ENCODE measurements at regions not wholly inside any gene's neighbourhood (a gene's known extent, or its start where the extent isn't known, plus 50 kb on each side); places are given as distances from the start of the nearest gene placed in this dataset.

DNA sequence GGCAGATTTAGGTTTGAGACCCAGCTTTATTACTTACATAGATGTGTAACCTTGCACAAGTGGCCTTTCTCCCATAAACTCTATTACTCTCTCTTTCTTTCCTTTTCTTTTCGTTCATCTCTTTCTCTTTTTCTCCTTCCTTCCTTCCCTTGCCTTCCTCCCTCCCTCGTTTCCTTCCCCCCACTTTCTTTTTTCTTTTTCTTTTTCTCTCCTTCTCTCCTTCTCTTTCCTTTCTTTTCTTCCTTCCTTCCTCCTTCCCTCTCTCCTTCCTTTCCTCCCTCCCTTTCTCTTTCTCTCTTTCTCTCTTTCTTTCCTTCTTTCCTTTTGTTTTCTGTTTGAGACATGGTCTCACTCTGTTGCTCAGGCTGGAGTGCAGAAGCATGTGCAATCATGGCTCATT, 526.4 kb upstream of the CXorf51A start:
- Mint-ChIP-seq H3K9me3 (peaks cover 47 to 55% of the 10 kb centered on the region in 2 experiments), H3K27me3 (ENCODE audit: low read depth) (no peaks in the 10 kb centered on the region), H3K4me3 (no peak overlapping the region), H3K27ac (no peak overlapping the region), H3K4me1 (no peaks in the 10 kb centered on the region), H3K36me3 (ENCODE audit: insufficient read depth in 1 of 3, low read depth in 3 of 3) (no peaks in the 10 kb centered on the region)
- H3K9me3 ChIP-seq (ENCODE audit: control insufficient read depth, low read depth, low read length): peaks cover 7% of the 10 kb centered on the region
- H2AFZ ChIP-seq (ENCODE audit: low read length): no peak overlapping the region
- no peak overlapping the region for H4K8ac ChIP-seq (replicated peaks; ENCODE audit: insufficient read length, low read depth, low read length)
- H3K23ac ChIP-seq (ENCODE audit: insufficient read length, low read depth, low read length): no peak overlapping the region
- no peak overlapping the region for H2BK15ac ChIP-seq (ENCODE audit: low read depth, low read length)
- no peaks in the 10 kb centered on the region for H3K27me3 ChIP-seq (ENCODE audit: insufficient read depth, low read length)
- H3K4me1 ChIP-seq (ENCODE audit: insufficient read depth, low read length): no peaks in the 10 kb centered on the region
- H3K23me2 ChIP-seq (ENCODE audit: insufficient read length, low read depth, low read length, poor library complexity, severe bottlenecking): no peaks in the 10 kb centered on the region
- no peak overlapping the region for H3K56ac ChIP-seq (ENCODE audit: insufficient read length, low read depth, low read length)
- H2AK5ac ChIP-seq (ENCODE audit: insufficient read length, low read length): no peak overlapping the region
- H3K18ac ChIP-seq (ENCODE audit: insufficient read length, low read depth, low read length): no peak overlapping the region
- H3K79me1 ChIP-seq (ENCODE audit: insufficient read depth, low read depth, low read length, poor library complexity, severe bottlenecking): no peaks in the 10 kb centered on the region
- no peak overlapping the region for H3K4me2 ChIP-seq (ENCODE audit: insufficient read depth, insufficient read length, low read length)
- H3K79me2 ChIP-seq (ENCODE audit: insufficient read depth, low read length): no peaks in the 10 kb centered on the region
- H3K4ac ChIP-seq (ENCODE audit: low read depth, low read length): no peak overlapping the region
- no peak overlapping the region for H2BK120ac ChIP-seq (ENCODE audit: low read depth, low read length, poor library complexity, severe bottlenecking)
- no peak overlapping the region for H3K9ac ChIP-seq (ENCODE audit: extremely low read depth, insufficient read length, low read length)
- H2BK20ac ChIP-seq (ENCODE audit: low read depth, low read length, poor library complexity, severe bottlenecking): no peak overlapping the region
- H2BK5ac ChIP-seq (ENCODE audit: insufficient read length, low read length): no peak overlapping the region
- no peak overlapping the region for H4K5ac ChIP-seq (ENCODE audit: insufficient read length, low read depth, low read length)
- no peak overlapping the region for H2BK12ac ChIP-seq (ENCODE audit: insufficient read length, low read depth, low read length)
- no peak overlapping the region for H3K27ac ChIP-seq (ENCODE audit: insufficient read length, low read depth, low read length)
- no peak overlapping the region for H3K14ac ChIP-seq (ENCODE audit: insufficient read depth, low read length)
- no peak overlapping the region for H3T11ph ChIP-seq (ENCODE audit: low read length)
- no peaks in the 10 kb centered on the region for H4K20me1 ChIP-seq (ENCODE audit: control insufficient read depth, insufficient read depth, insufficient read length)
- no peak for DNase-seq
- TF ChIP-seq, protein P1, sequence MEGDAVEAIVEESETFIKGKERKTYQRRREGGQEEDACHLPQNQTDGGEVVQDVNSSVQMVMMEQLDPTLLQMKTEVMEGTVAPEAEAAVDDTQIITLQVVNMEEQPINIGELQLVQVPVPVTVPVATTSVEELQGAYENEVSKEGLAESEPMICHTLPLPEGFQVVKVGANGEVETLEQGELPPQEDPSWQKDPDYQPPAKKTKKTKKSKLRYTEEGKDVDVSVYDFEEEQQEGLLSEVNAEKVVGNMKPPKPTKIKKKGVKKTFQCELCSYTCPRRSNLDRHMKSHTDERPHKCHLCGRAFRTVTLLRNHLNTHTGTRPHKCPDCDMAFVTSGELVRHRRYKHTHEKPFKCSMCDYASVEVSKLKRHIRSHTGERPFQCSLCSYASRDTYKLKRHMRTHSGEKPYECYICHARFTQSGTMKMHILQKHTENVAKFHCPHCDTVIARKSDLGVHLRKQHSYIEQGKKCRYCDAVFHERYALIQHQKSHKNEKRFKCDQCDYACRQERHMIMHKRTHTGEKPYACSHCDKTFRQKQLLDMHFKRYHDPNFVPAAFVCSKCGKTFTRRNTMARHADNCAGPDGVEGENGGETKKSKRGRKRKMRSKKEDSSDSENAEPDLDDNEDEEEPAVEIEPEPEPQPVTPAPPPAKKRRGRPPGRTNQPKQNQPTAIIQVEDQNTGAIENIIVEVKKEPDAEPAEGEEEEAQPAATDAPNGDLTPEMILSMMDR (conservative IDR thresholded peaks at IDR 0.05): no peak
- 100% methylated on average over 1 of the region's 2 CpGs for WGBS (ENCODE audit: extremely low coverage, insufficient read length, low lambda C conversion rate)
- H4K91ac ChIP-seq (ENCODE audit: insufficient read length, low read depth, low read length): no peak overlapping the region

All from H9 (cell line).